ENCODE measurements at regions not wholly inside any gene's neighbourhood (a gene's known extent, or its start where the extent isn't known, plus 50 kb on each side); places are given as distances from the start of the nearest gene placed in this dataset.

DNA sequence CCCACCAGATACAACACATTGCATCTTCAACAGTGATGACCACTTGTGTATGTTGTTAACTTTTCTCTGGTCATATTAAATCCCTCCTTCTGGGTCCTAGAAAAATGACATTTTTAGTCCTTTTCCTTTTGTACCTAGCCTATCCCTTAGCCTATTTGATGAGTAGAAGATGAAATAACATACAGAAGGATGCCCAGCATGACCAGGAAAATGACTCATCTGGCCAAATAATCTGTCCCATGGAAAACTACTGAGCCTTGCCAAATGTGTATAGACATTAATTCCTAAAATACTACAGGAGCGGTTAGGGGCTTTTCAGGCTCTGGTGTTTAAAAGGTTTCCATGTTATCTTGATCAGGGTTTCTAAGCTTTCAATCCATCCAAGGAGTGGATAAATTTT lies 129.0 kb upstream of the KCNIP4 start:
- Histone ChIP-seq H3K4me1 (no peaks in the 10 kb centered on the region), H3K9me3 (no peaks in the 10 kb centered on the region; the same call in 1 of the 2 replicates), H3K36me3 (ENCODE audit: control insufficient read depth, insufficient read depth, low read length) (no peaks in the 10 kb centered on the region), H3K27me3 (replicated peaks; ENCODE audit: control insufficient read depth, insufficient read depth, low read length) (no peaks in the 10 kb centered on the region), H3K4me3 (ENCODE audit: low read depth, low read length) (no peak overlapping the region)
- ChIA-PET CTCF (no interaction called here), POLR2A (no interaction called here)
- intact Hi-C loops (cut with micrococcal nuclease; ENCODE audit: unreplicated experiment), result no loop called here
- Mint-ChIP-seq H3K36me3 (ENCODE audit: insufficient read depth, unreplicated experiment) (no peaks in the 10 kb centered on the region), H3K4me3 (ENCODE audit: unreplicated experiment) (no peak overlapping the region), H3K27me3 (ENCODE audit: insufficient read depth, unreplicated experiment) (no peaks in the 10 kb centered on the region), H3K27ac (ENCODE audit: unreplicated experiment) (no peak overlapping the region), H3K4me1 (ENCODE audit: low read depth, unreplicated experiment) (no peaks in the 10 kb centered on the region), H3K9me3 (ENCODE audit: unreplicated experiment) (peaks cover 22% of the 10 kb centered on the region)
- TF ChIP-seq, protein P1, sequence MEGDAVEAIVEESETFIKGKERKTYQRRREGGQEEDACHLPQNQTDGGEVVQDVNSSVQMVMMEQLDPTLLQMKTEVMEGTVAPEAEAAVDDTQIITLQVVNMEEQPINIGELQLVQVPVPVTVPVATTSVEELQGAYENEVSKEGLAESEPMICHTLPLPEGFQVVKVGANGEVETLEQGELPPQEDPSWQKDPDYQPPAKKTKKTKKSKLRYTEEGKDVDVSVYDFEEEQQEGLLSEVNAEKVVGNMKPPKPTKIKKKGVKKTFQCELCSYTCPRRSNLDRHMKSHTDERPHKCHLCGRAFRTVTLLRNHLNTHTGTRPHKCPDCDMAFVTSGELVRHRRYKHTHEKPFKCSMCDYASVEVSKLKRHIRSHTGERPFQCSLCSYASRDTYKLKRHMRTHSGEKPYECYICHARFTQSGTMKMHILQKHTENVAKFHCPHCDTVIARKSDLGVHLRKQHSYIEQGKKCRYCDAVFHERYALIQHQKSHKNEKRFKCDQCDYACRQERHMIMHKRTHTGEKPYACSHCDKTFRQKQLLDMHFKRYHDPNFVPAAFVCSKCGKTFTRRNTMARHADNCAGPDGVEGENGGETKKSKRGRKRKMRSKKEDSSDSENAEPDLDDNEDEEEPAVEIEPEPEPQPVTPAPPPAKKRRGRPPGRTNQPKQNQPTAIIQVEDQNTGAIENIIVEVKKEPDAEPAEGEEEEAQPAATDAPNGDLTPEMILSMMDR (IDR thresholded peaks at IDR 0.05; ENCODE audit: insufficient read depth in 1 of 2, low read depth in 1 of 2, low read length in 1 of 2, severe bottlenecking in 1 of 2, unreplicated experiment in 1 of 2), result no peak
- no TSS peak for BruUV-seq (replicated peaks)
- DNase-seq, result no peak

DNA sequence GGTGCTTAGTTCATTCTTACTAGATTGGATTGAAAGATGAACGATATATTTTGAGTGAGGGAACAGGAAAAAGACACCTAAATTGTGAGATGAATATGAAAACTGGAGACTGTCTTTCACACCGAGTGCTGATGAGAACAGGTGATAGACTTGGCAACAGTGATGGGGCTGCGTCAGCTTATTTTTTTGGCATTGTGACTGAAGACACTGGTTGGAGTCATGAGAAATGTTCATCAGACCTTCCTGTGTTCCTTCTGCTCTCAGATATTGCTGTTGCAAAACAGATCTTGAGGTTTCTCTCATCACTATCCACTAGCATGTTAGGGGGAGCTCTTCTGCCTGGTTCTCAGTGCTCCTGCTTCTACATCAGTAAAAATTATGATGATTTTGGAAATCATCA lies 124.2 kb upstream of the KCNIP4 start:
- H3K4me3 Mint-ChIP-seq (ENCODE audit: unreplicated experiment), result no peak overlapping the region
- TF ChIP-seq, protein P1 (IDR thresholded peaks at IDR 0.05; ENCODE audit: insufficient read depth in 1 of 2, low read depth in 1 of 2, low read length in 1 of 2, severe bottlenecking in 1 of 2, unreplicated experiment in 1 of 2), result no peak
- CTCF ChIA-PET, result no interaction called here
- no TSS peak for BruUV-seq (replicated peaks)
- no peaks in the 10 kb centered on the region for H3K4me1 Mint-ChIP-seq (ENCODE audit: low read depth, unreplicated experiment)
- Histone ChIP-seq H3K9me3 (no peaks in the 10 kb centered on the region; the same call in 1 of the 2 replicates), H3K27me3 (replicated peaks; ENCODE audit: control insufficient read depth, insufficient read depth, low read length) (no peaks in the 10 kb centered on the region), H3K36me3 (ENCODE audit: control insufficient read depth, insufficient read depth, low read length) (no peaks in the 10 kb centered on the region), H3K4me3 (ENCODE audit: low read depth, low read length) (no peak overlapping the region), H3K4me1 (no peaks in the 10 kb centered on the region)
- no peak for DNase-seq
- intact Hi-C loops (cut with micrococcal nuclease; ENCODE audit: unreplicated experiment), result no loop called here
- no peak overlapping the region for H3K27ac Mint-ChIP-seq (ENCODE audit: unreplicated experiment)
- POLR2A ChIA-PET, result no interaction called here
- H3K9me3 Mint-ChIP-seq (ENCODE audit: unreplicated experiment), result peaks cover 13% of the 10 kb centered on the region
- no peaks in the 10 kb centered on the region for H3K27me3 Mint-ChIP-seq (ENCODE audit: insufficient read depth, unreplicated experiment)
- H3K36me3 Mint-ChIP-seq (ENCODE audit: insufficient read depth, unreplicated experiment), result no peaks in the 10 kb centered on the region

DNA sequence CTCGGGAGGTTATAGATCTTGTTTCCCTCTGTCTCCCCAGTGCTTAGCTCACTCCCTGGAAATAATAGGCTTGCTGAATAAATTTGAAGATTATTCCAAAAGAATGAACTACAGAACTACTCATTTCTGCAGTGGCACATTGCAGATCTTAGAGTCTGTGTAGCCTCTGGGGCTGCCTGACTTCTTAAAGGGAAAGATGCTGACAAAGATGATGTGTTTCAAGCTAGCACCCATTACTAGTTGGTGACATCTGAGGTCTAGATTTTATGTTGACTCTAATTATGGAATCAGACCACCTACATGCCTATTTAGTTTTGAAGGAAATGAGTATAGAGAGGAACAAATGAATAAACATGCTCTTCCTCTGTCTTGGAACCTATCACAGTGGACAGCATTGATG lies 123.7 kb upstream of the KCNIP4 start:
- Histone ChIP-seq H3K9me3 (no peaks in the 10 kb centered on the region; the same call in 1 of the 2 replicates), H3K27me3 (replicated peaks; ENCODE audit: control insufficient read depth, insufficient read depth, low read length) (no peaks in the 10 kb centered on the region), H3K4me3 (ENCODE audit: low read depth, low read length) (no peak overlapping the region), H3K36me3 (ENCODE audit: control insufficient read depth, insufficient read depth, low read length) (no peaks in the 10 kb centered on the region), H3K4me1 (no peaks in the 10 kb centered on the region)
- Mint-ChIP-seq H3K4me3 (ENCODE audit: unreplicated experiment) (no peak overlapping the region), H3K9me3 (ENCODE audit: unreplicated experiment) (peaks cover 13% of the 10 kb centered on the region), H3K27ac (ENCODE audit: unreplicated experiment) (no peak overlapping the region), H3K4me1 (ENCODE audit: low read depth, unreplicated experiment) (no peaks in the 10 kb centered on the region), H3K36me3 (ENCODE audit: insufficient read depth, unreplicated experiment) (no peaks in the 10 kb centered on the region), H3K27me3 (ENCODE audit: insufficient read depth, unreplicated experiment) (no peaks in the 10 kb centered on the region)
- DNase-seq, result no peak
- no TSS peak for BruUV-seq (replicated peaks)
- intact Hi-C loops (cut with micrococcal nuclease; ENCODE audit: unreplicated experiment), result no loop called here
- TF ChIP-seq, protein P1 (IDR thresholded peaks at IDR 0.05; ENCODE audit: insufficient read depth in 1 of 2, low read depth in 1 of 2, low read length in 1 of 2, severe bottlenecking in 1 of 2, unreplicated experiment in 1 of 2), result no peak
- CTCF ChIA-PET, result no interaction called here
- POLR2A ChIA-PET, result no interaction called here
